Stimulated activated CD4-positive, alpha-beta T cell treated with anti-CD3 and anti-CD28 coated beads, Interleukin-15, amount 100 ng/mL, for 48 hours (primary cell): ENCODE measurements at regions not wholly inside any gene's neighbourhood (a gene's known extent, or its start where the extent isn't known, plus 50 kb on each side); places are given as distances from the start of the nearest gene placed in this dataset.

ENCODE experiments used
- DNase-seq, 2 donors: peaks; one replicate each; pipeline ENCODE4 v3.0.0-alpha.2; 2020; ENCODE audit warnings: low read depth in 2 of 2

- DNase-seq = no peak
Measured at GRCh38 chr18:61159246-61159645, 174.0 kb upstream of the CDH20 start.

- DNase-seq = no peak
Measured at GRCh38 chr18:61164321-61164720, 168.9 kb upstream of the CDH20 start.

- DNase-seq = no peak
Measured at GRCh38 chr18:61167902-61168301, 165.3 kb upstream of the CDH20 start.

- no peak for DNase-seq
Measured at GRCh38 chr18:61169386-61169785, 163.8 kb upstream of the CDH20 start.

- no peak for DNase-seq
Measured at GRCh38 chr18:61172624-61173023, 160.6 kb upstream of the CDH20 start.

GRCh38 chr18:61173554-61173953 lies 159.7 kb upstream of the CDH20 start:
- no peak for DNase-seq

- no peak for DNase-seq
Measured at GRCh38 chr18:61183798-61184197, 149.4 kb upstream of the CDH20 start.

GRCh38 chr18:61187971-61188370 lies 145.3 kb upstream of the CDH20 start:
- DNase-seq = no peak

- no peak for DNase-seq
Measured at GRCh38 chr18:61189376-61189775, 143.9 kb upstream of the CDH20 start.

- DNase-seq = no peak
Measured at GRCh38 chr18:61194726-61195125, 138.5 kb upstream of the CDH20 start.

GRCh38 chr18:61196750-61197149 lies 136.5 kb upstream of the CDH20 start:
- DNase-seq = no peak

- DNase-seq = no peak
Measured at GRCh38 chr18:61198486-61198885, 134.7 kb upstream of the CDH20 start.

GRCh38 chr18:61199171-61199848 lies 133.9 kb upstream of the CDH20 start:
- DNase-seq = no peak

GRCh38 chr18:61201511-61201910 lies 131.7 kb upstream of the CDH20 start:
- DNase-seq = no peak

GRCh38 chr18:61203151-61203550 lies 130.1 kb upstream of the CDH20 start:
- DNase-seq = no peak

GRCh38 chr18:61209801-61210200 lies 123.4 kb upstream of the CDH20 start:
- DNase-seq = no peak

- no peak for DNase-seq
Measured at GRCh38 chr18:61216051-61216450, 117.2 kb upstream of the CDH20 start.

- DNase-seq = no peak
Measured at GRCh38 chr18:61222206-61222605, 111.0 kb upstream of the CDH20 start.

- DNase-seq = no peak
Measured at GRCh38 chr18:61225336-61225735, 107.9 kb upstream of the CDH20 start.

GRCh38 chr18:61236356-61237057 lies 96.7 kb upstream of the CDH20 start:
- DNase-seq = no peak

- DNase-seq = no peak
Measured at GRCh38 chr18:61237529-61237928, 95.7 kb upstream of the CDH20 start.

GRCh38 chr18:61239051-61239450 lies 94.2 kb upstream of the CDH20 start:
- DNase-seq = no peak

GRCh38 chr18:61241260-61241853 lies 91.9 kb upstream of the CDH20 start:
- no peak for DNase-seq
